Endothelial cell of umbilical vein (primary cell): ENCODE measurements at regions not wholly inside any gene's neighbourhood (a gene's known extent, or its start where the extent isn't known, plus 50 kb on each side); places are given as distances from the start of the nearest gene placed in this dataset.

Source experiments
- BruUV-seq: library from RNA; stranded (reverse); fragments of 400-500 nt; replicated peaks from 2 replicates; lab custom pipeline; 2021; lab: Mats Ljungman, UMichigan
- CTCF ChIA-PET: fragments of 300-600, 350-600 bp; sonication (Branson Sonifier 250); formaldehyde crosslinking; loops from one replicate; lab custom pipeline; 2021; ENCODE audit warnings: antibody characterized with exemption, inconsistent platforms; lab: Charles Lee
- POLR2A ChIA-PET: fragments of 300-600, 350-600 bp; sonication (Branson Sonifier 250); formaldehyde crosslinking; loops from one replicate; lab custom pipeline; 2021; ENCODE audit warnings: antibody characterized with exemption, inconsistent platforms; lab: Charles Lee
- DNase-seq: peaks from one replicate; pipeline ENCODE4 v3.0.0-alpha.2; 2011; ENCODE audit warnings: low read depth, low spot score
- FAIRE-seq: peaks from 2 replicates; lab custom pipeline; 2011; peaks lifted over from hg19 to GRCh38; lab: Jason Lieb, UNC
- H2AFZ ChIP-seq: 2 replicates; pipeline ENCODE4 v1.6.0; 2012; ENCODE audit warnings: low read depth, low read length, control low read depth, inconsistent platforms
- H3K27ac ChIP-seq: 2 replicates; pipeline ENCODE4 v1.5.1; 2011; ENCODE audit warnings: low read depth, mild to moderate bottlenecking, control low read depth, low read length, moderate library complexity; ENCODE audit not compliant: insufficient read depth
- H3K27me3 ChIP-seq, 2 experiments: 2 replicates each; pipeline versions ENCODE4 v1.6.0 to v1.6.1; 2011; ENCODE audit warnings: low read length in 2 of 2, mixed read lengths in 1 of 2; ENCODE audit not compliant: control insufficient read depth in 2 of 2, insufficient read depth in 2 of 2
- H3K36me3 ChIP-seq, 2 experiments: 2 replicates in 1 of 2; 3 replicates in 1 of 2; pipeline ENCODE4 v1.5.1; 2011; ENCODE audit warnings: low read length in 2 of 2, mild to moderate bottlenecking in 1 of 2, moderate library complexity in 1 of 2; ENCODE audit not compliant: control insufficient read depth in 2 of 2, insufficient read depth in 2 of 2; ENCODE audit errors: extremely low read depth in 1 of 2
- H3K4me1 ChIP-seq: 3 replicates; pipeline ENCODE4 v1.5.1; 2011; ENCODE audit warnings: mild to moderate bottlenecking, low read length; ENCODE audit not compliant: control insufficient read depth, insufficient read depth; ENCODE audit errors: extremely low read depth
- H3K4me2 ChIP-seq: 2 replicates; pipeline ENCODE4 v1.6.1; 2011; ENCODE audit warnings: low read length, control low read depth, mixed read lengths; ENCODE audit not compliant: insufficient read depth
- H3K4me3 ChIP-seq, 3 experiments: fragments of 200-600 bp in 1 of 3; sonication (generic), shearing (Covaris generic) in 1 of 3; replicated peaks in 1 of 3; 2 replicates each; pipeline ENCODE4 v1.5.1; 2011 to 2016; ENCODE audit warnings: control low read depth in 3 of 3, low read length in 3 of 3, mild to moderate bottlenecking in 2 of 3, inconsistent platforms in 1 of 3, low read depth in 1 of 3, moderate library complexity in 1 of 3; ENCODE audit not compliant: insufficient read depth in 1 of 3
- H3K79me2 ChIP-seq: 2 replicates; pipeline ENCODE4 v1.6.0; 2012; ENCODE audit warnings: low read length, inconsistent platforms; ENCODE audit not compliant: control insufficient read depth, insufficient read depth
- H3K9ac ChIP-seq: replicated peaks from 2 replicates; pipeline ENCODE3; 2011; ENCODE audit warnings: low read length, control low read depth; ENCODE audit not compliant: insufficient read depth; ENCODE audit errors: extremely low read depth
- H3K9me1 ChIP-seq: replicated peaks from 3 replicates; pipeline ENCODE4 v1.6.0; 2011; ENCODE audit warnings: mild to moderate bottlenecking, low read length; ENCODE audit not compliant: control insufficient read depth, insufficient read depth; ENCODE audit errors: extremely low read depth
- H3K9me3 ChIP-seq: replicated peaks from 2 replicates; pipeline ENCODE4 v1.5.1; 2012; ENCODE audit warnings: low read length, inconsistent platforms; ENCODE audit not compliant: control insufficient read depth, insufficient read depth
- H4K20me1 ChIP-seq: replicated peaks from 2 replicates; pipeline ENCODE3; 2011; ENCODE audit warnings: mild to moderate bottlenecking, low read length; ENCODE audit not compliant: control insufficient read depth, insufficient read depth; ENCODE audit errors: extremely low read depth
- CTCF ChIP-seq, 2 donors: IDR thresholded peaks; 1 replicate in 1 of 2; 2 replicates in 1 of 2; pipeline ENCODE4 v1.5.1; 2011; ENCODE audit warnings: low read length in 2 of 2, mild to moderate bottlenecking in 2 of 2, moderate library complexity in 2 of 2, control low read depth in 1 of 2, inconsistent platforms in 1 of 2, low read depth in 1 of 2; ENCODE audit not compliant: insufficient read depth in 1 of 2; ENCODE audit errors: extremely low read depth in 1 of 2
- EZH2 ChIP-seq: IDR thresholded peaks from 2 replicates; pipeline ENCODE4 v1.6.1; 2012; ENCODE audit warnings: borderline replicate concordance, low read depth, mild to moderate bottlenecking, moderate library complexity, low read length, inconsistent platforms; ENCODE audit not compliant: severe bottlenecking
- FOS ChIP-seq: IDR thresholded peaks from 2 replicates; pipeline ENCODE4 v1.6.1; 2011; ENCODE audit warnings: mild to moderate bottlenecking, low read length, moderate library complexity, borderline replicate concordance; ENCODE audit not compliant: insufficient read depth
- GATA2 ChIP-seq: IDR thresholded peaks from 2 replicates; pipeline ENCODE4 v1.7.0; 2011; ENCODE audit warnings: low read depth, mild to moderate bottlenecking, moderate library complexity, mixed read lengths, low read length; ENCODE audit not compliant: insufficient read length, insufficient read depth
- JUN ChIP-seq: IDR thresholded peaks from 2 replicates; pipeline ENCODE4 v1.6.1; 2011; ENCODE audit warnings: borderline replicate concordance, low read depth; ENCODE audit not compliant: insufficient read length, insufficient read depth
- MAX ChIP-seq: IDR thresholded peaks from 2 replicates; pipeline ENCODE4 v1.6.1; 2011; ENCODE audit not compliant: insufficient read depth, insufficient read length
- MYC ChIP-seq: IDR thresholded peaks from one replicate; pipeline ENCODE4 v1.6.1; 2011; ENCODE audit warnings: mild to moderate bottlenecking, low read depth, low read length
- POLR2A ChIP-seq: IDR thresholded peaks from 2 replicates; pipeline ENCODE4 v1.6.1; 2012; ENCODE audit warnings: low read depth, mild to moderate bottlenecking, control low read depth, low read length
- POLR2AphosphoS5 ChIP-seq: IDR thresholded peaks from 2 replicates; pipeline ENCODE4 v1.6.1; 2012; ENCODE audit warnings: low read depth, mild to moderate bottlenecking, control low read depth, low read length, moderate library complexity; ENCODE audit not compliant: insufficient read depth
- dilution Hi-C: fragments of 300-500 bp; cut with MboI; formaldehyde crosslinking; loops from one replicate; pipeline ENCODE4 v1.15.0; 2019; ENCODE audit warnings: low sequenced_read_pairs; ENCODE audit not compliant: extremely low pct_ligation_motif_present
- intact Hi-C: fragments of 100-400 bp; cut with micrococcal nuclease; formaldehyde crosslinking; loops from one replicate; pipeline ENCODE4 v1.10.0; 2022

DNA sequence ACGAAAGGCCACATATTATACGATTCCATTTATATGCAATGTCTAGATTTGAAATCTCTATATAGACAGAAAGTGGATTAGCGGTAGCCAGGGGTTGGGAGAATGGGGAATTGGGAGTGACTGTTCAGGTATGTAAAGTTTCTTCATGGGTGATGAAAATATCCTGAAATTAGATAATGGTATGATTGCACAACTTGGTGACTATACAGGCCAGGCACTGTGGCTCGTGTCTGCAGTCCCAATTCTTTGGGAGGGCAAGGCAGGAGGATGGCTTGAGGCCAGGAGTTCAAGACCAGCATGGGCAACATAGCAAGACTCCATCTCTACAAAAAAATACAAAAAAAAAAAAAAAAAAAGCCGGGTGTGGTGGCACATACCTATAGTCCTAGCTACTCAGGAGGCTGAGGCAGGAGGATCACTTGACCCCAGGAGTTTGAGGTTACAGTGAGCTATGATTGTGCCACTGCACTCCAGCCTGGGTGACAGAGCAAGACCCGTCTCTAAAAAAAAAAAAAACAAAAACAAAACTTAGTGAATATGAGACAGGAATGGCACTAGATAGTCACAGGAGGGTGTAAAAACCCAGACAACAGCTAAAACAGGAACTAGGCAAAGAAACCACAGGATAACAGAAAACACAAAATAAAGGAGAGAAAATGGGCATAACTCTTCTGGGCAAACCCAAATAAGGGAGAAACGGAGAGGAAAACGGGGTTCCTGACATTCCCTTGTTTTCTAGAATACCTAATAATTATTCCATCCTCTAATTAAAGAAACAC, 72.1 kb upstream of the ZNF618 start:
- DNase-seq (no peak), FAIRE-seq (no peak)
- intact Hi-C loops, result no loop called here
- no peaks in the 10 kb centered on the region for H3K79me2 ChIP-seq
- no peaks in the 10 kb centered on the region for H3K9me1 ChIP-seq
- H4K20me1 ChIP-seq, result no peaks in the 10 kb centered on the region
- dilution Hi-C loops, result no loop called here
- TF ChIP-seq EZH2, result no peak
- no peak for TF ChIP-seq MAX
- TF ChIP-seq CTCF (IDR thresholded peaks at IDR 0.05; ENCODE audit: extremely low read depth in 1 of 2, insufficient read depth in 1 of 2, low read depth in 1 of 2, low read length in 2 of 2), result no peak
- TF ChIP-seq JUN, result no peak
- TF ChIP-seq FOS, result no peak
- TF ChIP-seq GATA2, result no peak
- no peak for TF ChIP-seq POLR2A
- no peak for TF ChIP-seq MYC
- no peak for TF ChIP-seq POLR2AphosphoS5
- H3K4me1 ChIP-seq, result no peaks in the 10 kb centered on the region
- peaks cover 0 to 4% of the 10 kb centered on the region in 2 experiments for H3K27me3 ChIP-seq
- H2AFZ ChIP-seq, result no peak overlapping the region
- no peak overlapping the region for H3K4me3 ChIP-seq
- no peaks in the 10 kb centered on the region for H3K9me3 ChIP-seq
- H3K9ac ChIP-seq, result no peak overlapping the region
- BruUV-seq, result no TSS peak
- CTCF ChIA-PET, result no interaction called here
- no peak overlapping the region for H3K27ac ChIP-seq
- POLR2A ChIA-PET, result interaction anchor here (0.7 kb wide), 2 partner anchors 948 to 1019 kb away, joined by 5 read pairs; no protein-coding TSS in a partner anchor
- no peak overlapping the region for H3K4me2 ChIP-seq
- H3K36me3 ChIP-seq, result no peaks in the 10 kb centered on the region
